Rectal smooth muscle tissue (tissue), 1 donor: ENCODE measurements at regions not wholly inside any gene's neighbourhood (a gene's known extent, or its start where the extent isn't known, plus 50 kb on each side); places are given as distances from the start of the nearest gene placed in this dataset.

Experiments used
- H3K27ac ChIP-seq: one replicate; pipeline ENCODE4 v1.7.0; 2013; ENCODE audit warnings: low read depth, low read length, inconsistent platforms
- H3K27me3 ChIP-seq: one replicate; pipeline ENCODE4 v1.7.0; 2013; ENCODE audit warnings: low read length; ENCODE audit not compliant: control insufficient read depth, insufficient read depth
- H3K36me3 ChIP-seq: one replicate; pipeline ENCODE4 v1.7.0; 2013; ENCODE audit warnings: low read length; ENCODE audit not compliant: control insufficient read depth, insufficient read depth
- H3K4me1 ChIP-seq: one replicate; pipeline ENCODE4 v1.7.0; 2013; ENCODE audit warnings: low read length; ENCODE audit not compliant: control insufficient read depth, insufficient read depth
- H3K4me3 ChIP-seq: one replicate; pipeline ENCODE4 v1.7.0; 2013; ENCODE audit warnings: low read length
- H3K9ac ChIP-seq: one replicate; pipeline ENCODE4 v1.7.0; 2013; ENCODE audit warnings: low read length

DNA sequence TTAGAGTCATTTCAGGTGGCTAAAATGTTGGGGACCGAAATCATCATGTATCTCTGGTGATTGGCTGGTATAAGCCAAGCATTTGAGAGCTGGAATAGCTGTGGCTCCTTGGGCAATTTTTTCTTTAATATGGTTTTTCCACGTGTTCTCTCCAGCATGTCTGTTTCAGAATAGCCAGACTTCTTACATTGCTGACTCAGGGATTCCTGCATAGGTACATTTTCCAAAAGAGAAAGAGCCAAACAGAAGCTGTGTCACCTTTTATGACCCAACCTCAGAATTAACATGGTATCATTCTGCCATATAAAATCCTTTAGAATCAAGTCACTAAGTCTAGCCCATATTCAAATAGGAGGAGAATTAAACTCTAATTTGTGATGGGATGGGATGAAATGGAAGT, 74.8 kb upstream of the TSLP start:
- Histone ChIP-seq H3K4me3 (no peak overlapping the region), H3K4me1 (no peaks in the 10 kb centered on the region), H3K36me3 (no peaks in the 10 kb centered on the region)

DNA sequence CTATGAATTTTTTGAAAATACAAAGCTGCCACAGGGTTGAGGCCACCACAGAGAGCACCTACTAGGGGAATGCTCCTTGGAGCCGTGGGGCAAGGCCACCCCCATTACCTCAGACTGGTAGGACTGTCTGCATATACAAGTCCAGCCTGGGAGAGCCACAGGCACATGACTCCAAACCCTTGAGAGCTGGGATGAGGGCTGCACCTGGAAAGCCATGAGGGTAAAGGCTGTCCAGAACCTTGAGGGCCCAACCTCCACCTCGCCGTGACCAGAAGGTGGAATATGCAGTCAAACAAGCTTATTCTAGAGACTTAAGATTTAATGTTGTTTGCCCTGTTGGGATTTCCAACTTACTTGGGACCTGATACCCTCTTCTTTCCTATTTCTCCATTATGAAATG, 69.5 kb upstream of the TSLP start:
- no peaks in the 10 kb centered on the region for H3K27me3 ChIP-seq
- H3K9ac ChIP-seq: no peak overlapping the region
- no peak overlapping the region for H3K27ac ChIP-seq
- no peaks in the 10 kb centered on the region for H3K4me1 ChIP-seq
- H3K4me3 ChIP-seq: no peak overlapping the region
- H3K36me3 ChIP-seq: no peaks in the 10 kb centered on the region

More for the DNA sequence above, 74.8 kb upstream of the TSLP start:
- Histone ChIP-seq H3K9ac (no peak overlapping the region), H3K27ac (no peak overlapping the region), H3K27me3 (no peaks in the 10 kb centered on the region)

DNA sequence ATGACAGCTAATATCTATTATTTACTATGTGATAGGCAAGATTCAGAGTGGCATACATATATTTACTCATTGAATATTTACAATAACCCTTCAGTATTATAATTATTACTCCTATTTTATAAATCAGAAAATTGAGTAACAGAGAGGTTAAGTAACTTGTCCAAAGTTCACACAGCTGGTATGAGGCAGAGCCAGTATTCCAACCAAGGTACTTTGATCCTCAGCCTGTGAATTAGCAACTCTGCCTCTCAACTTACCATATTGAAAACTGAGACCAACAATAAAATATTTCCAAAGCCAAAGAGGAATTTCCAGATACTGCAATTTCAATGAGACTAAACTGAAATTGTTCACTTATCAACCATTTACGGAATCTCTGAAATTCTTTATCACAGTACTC, 67.9 kb upstream of the TSLP start:
- Histone ChIP-seq H3K4me1 (no peaks in the 10 kb centered on the region), H3K27me3 (no peaks in the 10 kb centered on the region), H3K4me3 (no peak overlapping the region), H3K9ac (no peak overlapping the region), H3K36me3 (no peaks in the 10 kb centered on the region), H3K27ac (no peak overlapping the region)

DNA sequence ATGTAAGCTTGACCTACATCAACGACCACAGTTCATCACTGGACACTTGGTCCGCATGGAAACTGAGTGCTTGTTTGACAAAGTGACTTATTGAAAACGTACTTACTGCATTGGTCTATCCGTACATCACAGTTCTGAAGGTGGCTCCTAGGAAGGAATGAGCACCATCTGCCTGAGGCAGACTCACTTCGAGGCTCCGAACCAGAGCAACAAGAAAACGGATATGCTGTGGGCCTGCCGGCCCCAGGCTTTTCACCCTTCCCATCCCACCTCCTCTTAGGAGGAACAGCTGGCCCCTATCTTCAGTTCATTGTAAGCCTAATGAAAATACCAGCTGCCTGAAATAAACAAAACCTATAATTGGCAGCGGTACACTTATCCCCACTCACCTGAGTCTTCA, 67.2 kb upstream of the TSLP start:
- Histone ChIP-seq H3K4me1 (no peaks in the 10 kb centered on the region), H3K27me3 (no peaks in the 10 kb centered on the region), H3K36me3 (no peaks in the 10 kb centered on the region), H3K9ac (no peak overlapping the region), H3K4me3 (no peak overlapping the region), H3K27ac (no peak overlapping the region)

DNA sequence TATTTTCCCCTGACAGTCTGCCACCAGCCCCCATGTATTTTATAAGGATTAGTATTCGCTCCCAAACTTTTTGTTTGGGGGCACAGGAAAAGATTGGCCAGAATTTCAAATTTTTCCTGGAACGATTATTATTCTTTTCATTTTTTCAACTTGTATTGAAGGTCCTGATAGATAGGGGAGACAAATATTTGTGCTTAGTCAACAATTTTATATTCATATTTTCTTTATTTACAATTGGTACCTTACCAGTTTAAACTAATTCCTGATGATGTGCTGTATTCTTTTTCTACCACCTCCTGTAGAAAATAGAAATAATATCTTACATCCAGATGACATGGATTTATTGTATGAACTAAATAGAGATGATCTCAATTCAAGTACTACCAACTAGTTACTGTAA, 60.7 kb upstream of the TSLP start:
- H3K4me3 ChIP-seq: no peak overlapping the region
- no peaks in the 10 kb centered on the region for H3K27me3 ChIP-seq
- H3K4me1 ChIP-seq: no peaks in the 10 kb centered on the region
- no peak overlapping the region for H3K9ac ChIP-seq
- H3K27ac ChIP-seq: no peak overlapping the region
- H3K36me3 ChIP-seq: no peaks in the 10 kb centered on the region

DNA sequence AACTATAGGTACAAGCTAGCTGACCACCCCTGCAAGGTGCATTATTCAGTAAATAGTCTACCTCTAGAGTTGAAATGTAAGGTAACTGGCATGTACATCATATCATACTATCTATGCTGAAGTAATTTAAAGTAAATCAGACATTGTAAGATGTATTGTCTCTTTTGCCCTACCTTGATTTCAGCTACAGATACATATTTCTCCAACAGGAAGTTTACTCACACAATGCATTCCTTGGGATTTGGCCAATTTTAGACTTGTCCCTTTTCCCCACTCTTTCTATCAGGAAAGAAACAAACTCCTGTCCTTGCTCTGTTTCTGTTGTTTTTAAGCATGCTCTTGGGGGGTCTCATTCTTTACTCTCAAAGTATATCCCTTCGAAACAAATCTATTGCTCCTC, 58.5 kb upstream of the TSLP start:
- no peak overlapping the region for H3K9ac ChIP-seq
- no peaks in the 10 kb centered on the region for H3K4me1 ChIP-seq
- H3K27ac ChIP-seq: no peak overlapping the region
- no peaks in the 10 kb centered on the region for H3K27me3 ChIP-seq
- H3K4me3 ChIP-seq: no peak overlapping the region
- H3K36me3 ChIP-seq: no peaks in the 10 kb centered on the region

DNA sequence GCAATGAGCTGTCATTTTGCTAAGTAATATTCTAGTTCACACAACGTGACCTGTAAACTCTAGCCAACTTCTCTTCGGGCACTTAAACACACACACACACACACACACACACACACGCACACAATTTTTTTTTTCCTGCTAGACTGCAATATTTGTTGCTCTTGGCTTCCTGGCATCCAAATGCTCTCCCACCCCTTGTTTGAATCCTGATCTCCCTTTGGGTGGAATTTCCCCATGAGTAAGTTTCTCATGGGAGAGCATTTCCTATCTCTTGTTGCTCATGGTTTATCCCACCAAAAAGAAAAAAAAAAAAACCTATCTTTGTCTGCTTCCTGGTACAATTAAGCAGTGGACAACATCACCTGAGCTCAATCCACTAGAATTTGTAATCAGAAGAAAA, 54.7 kb upstream of the TSLP start:
- Histone ChIP-seq H3K9ac (no peak overlapping the region), H3K4me3 (no peak overlapping the region), H3K27me3 (no peaks in the 10 kb centered on the region), H3K36me3 (no peaks in the 10 kb centered on the region), H3K27ac (no peak overlapping the region), H3K4me1 (no peaks in the 10 kb centered on the region)

GRCh38 chr5:111017731-111018130, 53.8 kb upstream of the TSLP start:
- H3K4me1 ChIP-seq: no peaks in the 10 kb centered on the region
- no peak overlapping the region for H3K4me3 ChIP-seq
- no peak overlapping the region for H3K27ac ChIP-seq
- no peak overlapping the region for H3K9ac ChIP-seq
- no peaks in the 10 kb centered on the region for H3K36me3 ChIP-seq
- no peaks in the 10 kb centered on the region for H3K27me3 ChIP-seq
